PC-3 (cell line): ENCODE measurements at regions not wholly inside any gene's neighbourhood (a gene's known extent, or its start where the extent isn't known, plus 50 kb on each side); places are given as distances from the start of the nearest gene placed in this dataset.

Experiments
- EZH2 ChIP-seq: fragments of 300-600 bp; sonication (generic); IDR thresholded peaks from one replicate; pipeline ENCODE4 v1.6.1; 2017; ENCODE audit warnings: antibody characterized with exemption, mild to moderate bottlenecking, low read length; ENCODE audit not compliant: unreplicated experiment
- TF ChIP-seq, protein P1 (sequence below): fragments of 300-600 bp; sonication (generic); conservative IDR thresholded peaks from 2 replicates; pipeline ENCODE4 v1.5.1; 2017; ENCODE audit warnings: antibody characterized with exemption, low read depth, mild to moderate bottlenecking, low read length

GRCh38 chr10:28926932-28927331 is 249.6 kb downstream of the BAMBI start:
- TF ChIP-seq, protein P1, sequence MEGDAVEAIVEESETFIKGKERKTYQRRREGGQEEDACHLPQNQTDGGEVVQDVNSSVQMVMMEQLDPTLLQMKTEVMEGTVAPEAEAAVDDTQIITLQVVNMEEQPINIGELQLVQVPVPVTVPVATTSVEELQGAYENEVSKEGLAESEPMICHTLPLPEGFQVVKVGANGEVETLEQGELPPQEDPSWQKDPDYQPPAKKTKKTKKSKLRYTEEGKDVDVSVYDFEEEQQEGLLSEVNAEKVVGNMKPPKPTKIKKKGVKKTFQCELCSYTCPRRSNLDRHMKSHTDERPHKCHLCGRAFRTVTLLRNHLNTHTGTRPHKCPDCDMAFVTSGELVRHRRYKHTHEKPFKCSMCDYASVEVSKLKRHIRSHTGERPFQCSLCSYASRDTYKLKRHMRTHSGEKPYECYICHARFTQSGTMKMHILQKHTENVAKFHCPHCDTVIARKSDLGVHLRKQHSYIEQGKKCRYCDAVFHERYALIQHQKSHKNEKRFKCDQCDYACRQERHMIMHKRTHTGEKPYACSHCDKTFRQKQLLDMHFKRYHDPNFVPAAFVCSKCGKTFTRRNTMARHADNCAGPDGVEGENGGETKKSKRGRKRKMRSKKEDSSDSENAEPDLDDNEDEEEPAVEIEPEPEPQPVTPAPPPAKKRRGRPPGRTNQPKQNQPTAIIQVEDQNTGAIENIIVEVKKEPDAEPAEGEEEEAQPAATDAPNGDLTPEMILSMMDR: no peak
- TF ChIP-seq EZH2: no peak
